Tibial artery (tissue), 4 donors: ENCODE measurements at regions not wholly inside any gene's neighbourhood (a gene's known extent, or its start where the extent isn't known, plus 50 kb on each side); places are given as distances from the start of the nearest gene placed in this dataset.

Source experiments
- DNase-seq, 2 donors: peaks; one replicate each; pipeline ENCODE4 v3.0.0-alpha.2; 2019
- H3K27ac ChIP-seq, 2 donors: fragments of 200-600 bp; sonication (generic) in 1 of 2; 1 replicate in 1 of 2; 2 replicates in 1 of 2; pipeline ENCODE4 v1.5.1; 2018 to 2019; ENCODE audit warnings: mild to moderate bottlenecking in 1 of 2
- H3K27me3 ChIP-seq, 2 donors: fragments of 200-600 bp; sonication (generic) in 1 of 2; one replicate each; pipeline versions ENCODE4 v1.5.1 to v1.6.0; 2016 to 2019
- H3K36me3 ChIP-seq, 3 donors: fragments of 200-600 bp; sonication (generic) in 2 of 3; one replicate each; pipeline ENCODE4 v1.5.1; 2016 to 2019; ENCODE audit warnings: mild to moderate bottlenecking in 2 of 3
- H3K4me1 ChIP-seq, 4 donors: fragments of 200-600 bp; sonication (generic) in 2 of 4; 1 replicate in 3 of 4; 2 replicates in 1 of 4; pipeline ENCODE4 v1.5.1; 2016 to 2019
- H3K4me3 ChIP-seq, 2 donors: fragments of 200-600 bp; sonication (generic) in 1 of 2; 1 replicate in 1 of 2; 2 replicates in 1 of 2; pipeline ENCODE4 v1.5.1; 2018 to 2019; ENCODE audit warnings: mild to moderate bottlenecking in 2 of 2
- H3K9me3 ChIP-seq, 3 donors: fragments of 200-600 bp; sonication (generic) in 1 of 3; one replicate each; pipeline ENCODE4 v1.5.1; 2016 to 2019
- CTCF ChIP-seq, 2 experiments: fragments of 200-600 bp in 1 of 2; fragments of 450-650 bp in 1 of 2; IDR thresholded peaks; one replicate each; pipeline ENCODE4 v1.5.1; 2017 to 2019; ENCODE audit warnings: antibody characterized with exemption in 2 of 2, mild to moderate bottlenecking in 1 of 2, moderate library complexity in 1 of 2
- intact Hi-C: fragments of 100-400 bp; cut with DNase I; formaldehyde crosslinking; loops from one replicate; pipeline ENCODE4 v1.15.0; 2023; ENCODE audit warnings: low total_unique reads

GRCh38 chr2:60104514-60105505 lies 448.6 kb downstream of the BCL11A start:
- DNase-seq, result no peak

GRCh38 chr2:60100034-60100433 lies 453.4 kb downstream of the BCL11A start:
- intact Hi-C loops, result no loop called here
- H3K4me3 ChIP-seq, result no peak overlapping the region
- no peak for TF ChIP-seq CTCF (IDR thresholded peaks at IDR 0.05)
- H3K36me3 ChIP-seq, result no peaks in the 10 kb centered on the region
- no peaks in the 10 kb centered on the region for H3K27me3 ChIP-seq
- no peaks in the 10 kb centered on the region for H3K4me1 ChIP-seq
- no peaks in the 10 kb centered on the region for H3K9me3 ChIP-seq
- H3K27ac ChIP-seq, result no peak overlapping the region
- no peak for DNase-seq

More at GRCh38 chr2:60104514-60105505, 448.6 kb downstream of the BCL11A start:
- Histone ChIP-seq H3K9me3 (no peaks in the 10 kb centered on the region), H3K4me1 (no peaks in the 10 kb centered on the region), H3K4me3 (no peak overlapping the region), H3K27me3 (no peaks in the 10 kb centered on the region), H3K27ac (no peak overlapping the region), H3K36me3 (no peaks in the 10 kb centered on the region)
- no peak for TF ChIP-seq CTCF (IDR thresholded peaks at IDR 0.05)
- intact Hi-C loops, result no loop called here

- intact Hi-C loops, result no loop called here
- no peaks in the 10 kb centered on the region for H3K27me3 ChIP-seq
- H3K4me3 ChIP-seq, result no peak overlapping the region
- TF ChIP-seq CTCF (IDR thresholded peaks at IDR 0.05), result no peak
- H3K36me3 ChIP-seq, result no peaks in the 10 kb centered on the region
- no peaks in the 10 kb centered on the region for H3K9me3 ChIP-seq
- no peak for DNase-seq
- H3K27ac ChIP-seq, result no peak overlapping the region
- no peaks in the 10 kb centered on the region for H3K4me1 ChIP-seq
Observed at GRCh38 chr2:60098996-60099395, 454.5 kb downstream of the BCL11A start.

GRCh38 chr2:60097298-60097697 lies 456.2 kb downstream of the BCL11A start:
- no peak for TF ChIP-seq CTCF (IDR thresholded peaks at IDR 0.05)
- no peak for DNase-seq
- Histone ChIP-seq H3K4me3 (no peak overlapping the region), H3K4me1 (no peaks in the 10 kb centered on the region), H3K27me3 (no peaks in the 10 kb centered on the region), H3K9me3 (no peaks in the 10 kb centered on the region), H3K36me3 (no peaks in the 10 kb centered on the region), H3K27ac (no peak overlapping the region)
- intact Hi-C loops, result no loop called here

- no peaks in the 10 kb centered on the region for H3K36me3 ChIP-seq
- intact Hi-C loops, result no loop called here
Observed at GRCh38 chr2:60096556-60096955, 456.9 kb downstream of the BCL11A start.

More at GRCh38 chr2:60096556-60096955, 456.9 kb downstream of the BCL11A start:
- no peaks in the 10 kb centered on the region for H3K4me1 ChIP-seq
- H3K27me3 ChIP-seq, result no peaks in the 10 kb centered on the region
- H3K9me3 ChIP-seq, result no peaks in the 10 kb centered on the region
- H3K27ac ChIP-seq, result no peak overlapping the region
- no peak for TF ChIP-seq CTCF (IDR thresholded peaks at IDR 0.05)
- no peak overlapping the region for H3K4me3 ChIP-seq
- no peak for DNase-seq
